DOHH2 (cell line): ENCODE measurements at regions not wholly inside any gene's neighbourhood (a gene's known extent, or its start where the extent isn't known, plus 50 kb on each side); places are given as distances from the start of the nearest gene placed in this dataset.
A peak's percentile ranks its signal among the peaks of the same experiment; 100 is the strongest.

Experiments used
- H3F3A ChIP-seq: fragments of 200-600 bp; sonication (generic), shearing (Covaris generic); 2 replicates; pipeline ENCODE4 v1.6.0; 2016; ENCODE audit warnings: antibody characterized with exemption, mild to moderate bottlenecking; ENCODE audit not compliant: control insufficient read depth, insufficient read depth
- H3K27ac ChIP-seq: fragments of 200-600 bp; sonication (generic); 2 replicates; pipeline ENCODE4 v1.5.1; 2014; ENCODE audit warnings: low read depth, mild to moderate bottlenecking, low read length, moderate library complexity
- H3K27me3 ChIP-seq: fragments of 200-600 bp; sonication (generic); 2 replicates; pipeline ENCODE4 v1.6.1; 2014; ENCODE audit warnings: mild to moderate bottlenecking, low read length, mixed read lengths; ENCODE audit not compliant: control insufficient read depth
- H3K36me3 ChIP-seq: fragments of 200-600 bp; sonication (generic); 2 replicates; pipeline ENCODE4 v1.6.1; 2014; ENCODE audit warnings: mild to moderate bottlenecking, low read length, moderate library complexity, mixed read lengths; ENCODE audit not compliant: control insufficient read depth
- H3K4me1 ChIP-seq: fragments of 200-600 bp; sonication (generic); 2 replicates; pipeline ENCODE4 v1.6.1; 2014; ENCODE audit warnings: mild to moderate bottlenecking, low read length, mixed read lengths; ENCODE audit not compliant: control insufficient read depth
- H3K4me2 ChIP-seq: fragments of 200-600 bp; sonication (generic); 2 replicates; pipeline ENCODE4 v1.6.0; 2014; ENCODE audit warnings: mild to moderate bottlenecking, low read length, moderate library complexity
- H3K4me3 ChIP-seq: fragments of 200-600 bp; sonication (generic); 2 replicates; pipeline ENCODE4 v1.5.1; 2014; ENCODE audit warnings: mild to moderate bottlenecking, low read length, mixed read lengths
- H3K79me2 ChIP-seq: fragments of 200-600 bp; sonication (generic); 2 replicates; pipeline ENCODE4 v1.6.1; 2014; ENCODE audit warnings: mild to moderate bottlenecking, low read length, mixed read lengths; ENCODE audit not compliant: control insufficient read depth
- H3K9me2 ChIP-seq: fragments of 200-600 bp; sonication (generic); replicated peaks from 2 replicates; pipeline ENCODE4 v1.6.1; 2014; ENCODE audit warnings: mild to moderate bottlenecking, low read length, mixed read lengths; ENCODE audit not compliant: control insufficient read depth
- H3K9me3 ChIP-seq: fragments of 200-600 bp; sonication (generic); 2 replicates; pipeline ENCODE4 v1.6.1; 2014; ENCODE audit warnings: antibody characterized with exemption, low read length, mixed read lengths; ENCODE audit not compliant: control insufficient read depth, insufficient read depth
- H4K20me1 ChIP-seq: fragments of 200-600 bp; sonication (generic); 2 replicates; pipeline ENCODE4 v1.6.0; 2014; ENCODE audit warnings: low read depth, mild to moderate bottlenecking, antibody characterized with exemption, low read length, moderate library complexity; ENCODE audit not compliant: control insufficient read depth, insufficient read depth
- CTCF ChIP-seq: fragments of 200-600 bp; sonication (generic); IDR thresholded peaks from one replicate; pipeline ENCODE4 v1.5.1; 2014; ENCODE audit warnings: antibody characterized with exemption, mild to moderate bottlenecking, low read depth, low read length; ENCODE audit not compliant: poor library complexity, severe bottlenecking
- EZH2phosphoT487 ChIP-seq: fragments of 200-600 bp; sonication (generic); IDR thresholded peaks from 2 replicates; pipeline ENCODE4 v1.6.1; 2017; ENCODE audit warnings: borderline replicate concordance, mild to moderate bottlenecking, antibody characterized with exemption, low read length, moderate library complexity, mixed read lengths

GRCh38 chr1:199310708-199311107 is 671.9 kb downstream of the PTPRC start:
- no peaks in the 10 kb centered on the region for H3K36me3 ChIP-seq
- H3K79me2 ChIP-seq = no peaks in the 10 kb centered on the region
- no peak overlapping the region for H3K27ac ChIP-seq
- no peaks in the 10 kb centered on the region for H3F3A ChIP-seq
- H3K9me2 ChIP-seq = no peaks in the 10 kb centered on the region
- H3K4me3 ChIP-seq = no peak overlapping the region
- no peaks in the 10 kb centered on the region for H3K27me3 ChIP-seq
- no peaks in the 10 kb centered on the region for H4K20me1 ChIP-seq
- no peak overlapping the region for H3K4me2 ChIP-seq
- H3K4me1 ChIP-seq = peaks cover 28% of the 10 kb centered on the region
- no peaks in the 10 kb centered on the region for H3K9me3 ChIP-seq
- TF ChIP-seq CTCF = no peak

GRCh38 chr1:199311478-199312262 is 672.8 kb downstream of the PTPRC start:
- peaks cover 28% of the 10 kb centered on the region for H3K4me1 ChIP-seq
- no peak for TF ChIP-seq EZH2phosphoT487
- TF ChIP-seq CTCF = no peak
- no peak overlapping the region for H3K4me2 ChIP-seq

GRCh38 chr1:199312626-199313025 is 673.8 kb downstream of the PTPRC start:
- H3K4me1 ChIP-seq = peaks cover 28% of the 10 kb centered on the region
- no peaks in the 10 kb centered on the region for H3F3A ChIP-seq
- no peak overlapping the region for H3K4me3 ChIP-seq
- H3K9me3 ChIP-seq = no peaks in the 10 kb centered on the region
- TF ChIP-seq EZH2phosphoT487 (no peak), CTCF (no peak)
- peak overlapping the region; percentile 17; the same call in 1 of the 2 replicates for H3K4me2 ChIP-seq
- no peaks in the 10 kb centered on the region for H4K20me1 ChIP-seq
- H3K9me2 ChIP-seq = no peaks in the 10 kb centered on the region
- H3K36me3 ChIP-seq = no peaks in the 10 kb centered on the region
- no peaks in the 10 kb centered on the region for H3K79me2 ChIP-seq
- H3K27me3 ChIP-seq = no peaks in the 10 kb centered on the region
- no peak overlapping the region for H3K27ac ChIP-seq

More at GRCh38 chr1:199311478-199312262, 672.8 kb downstream of the PTPRC start:
- no peak overlapping the region for H3K4me3 ChIP-seq
- H3K27me3 ChIP-seq = no peaks in the 10 kb centered on the region
- H3F3A ChIP-seq = no peaks in the 10 kb centered on the region
- no peaks in the 10 kb centered on the region for H3K79me2 ChIP-seq
- no peaks in the 10 kb centered on the region for H4K20me1 ChIP-seq
- no peak overlapping the region for H3K27ac ChIP-seq
- H3K36me3 ChIP-seq = no peaks in the 10 kb centered on the region
- H3K9me3 ChIP-seq = no peaks in the 10 kb centered on the region
- no peaks in the 10 kb centered on the region for H3K9me2 ChIP-seq
